Right atrium auricular region (tissue), 2 donors: ENCODE measurements at regions not wholly inside any gene's neighbourhood (a gene's known extent, or its start where the extent isn't known, plus 50 kb on each side); places are given as distances from the start of the nearest gene placed in this dataset.

Experiments
- DNase-seq: peaks from one replicate; pipeline ENCODE4 v3.0.0-alpha.2; 2019; ENCODE audit warnings: low spot score
- H3K27ac ChIP-seq, 2 donors: fragments of 200-600 bp; sonication (generic); 1 replicate in 1 of 2; 2 replicates in 1 of 2; pipeline ENCODE4 v1.5.1; 2016 to 2019
- H3K27me3 ChIP-seq, 2 donors: fragments of 200-600 bp; sonication (generic); one replicate each; pipeline versions ENCODE4 v1.5.1 to v1.6.0; 2017 to 2019
- H3K36me3 ChIP-seq: fragments of 200-600 bp; sonication (generic); one replicate; pipeline ENCODE4 v1.5.1; 2016
- H3K4me1 ChIP-seq, 2 donors: fragments of 200-600 bp; sonication (generic); one replicate each; pipeline versions ENCODE4 v1.5.1 to v1.6.0; 2017 to 2019
- H3K4me3 ChIP-seq, 2 donors: fragments of 200-600 bp; sonication (generic); 1 replicate in 1 of 2; 2 replicates in 1 of 2; pipeline ENCODE4 v1.5.1; 2017 to 2019; ENCODE audit warnings: mild to moderate bottlenecking in 1 of 2, moderate library complexity in 1 of 2
- H3K9me3 ChIP-seq, 2 donors: fragments of 200-600 bp; sonication (generic); one replicate each; pipeline ENCODE4 v1.5.1; 2019
- CTCF ChIP-seq, 2 donors: fragments of 200-600 bp; sonication (generic); IDR thresholded peaks; one replicate each; pipeline ENCODE4 v1.5.1; 2019; ENCODE audit warnings: antibody characterized with exemption in 2 of 2

GRCh38 chr4:31580843-31581242, 860.7 kb downstream of the PCDH7 start:
- no peak overlapping the region for H3K27ac ChIP-seq
- H3K36me3 ChIP-seq = no peaks in the 10 kb centered on the region
- no peak for DNase-seq
- H3K27me3 ChIP-seq = no peaks in the 10 kb centered on the region
- H3K4me3 ChIP-seq = no peak overlapping the region
- no peaks in the 10 kb centered on the region for H3K4me1 ChIP-seq
- no peak for TF ChIP-seq CTCF (IDR thresholded peaks at IDR 0.05)
- H3K9me3 ChIP-seq = no peaks in the 10 kb centered on the region

- Histone ChIP-seq H3K4me1 (no peaks in the 10 kb centered on the region), H3K27me3 (no peaks in the 10 kb centered on the region), H3K27ac (no peak overlapping the region), H3K36me3 (no peaks in the 10 kb centered on the region), H3K9me3 (no peaks in the 10 kb centered on the region), H3K4me3 (no peak overlapping the region)
- no peak for TF ChIP-seq CTCF (IDR thresholded peaks at IDR 0.05)
- no peak for DNase-seq
These were observed 865.3 kb downstream of the PCDH7 start for GRCh38 chr4:31585503-31585902.

- Histone ChIP-seq H3K36me3 (no peaks in the 10 kb centered on the region), H3K27me3 (no peaks in the 10 kb centered on the region), H3K4me1 (no peaks in the 10 kb centered on the region), H3K9me3 (no peaks in the 10 kb centered on the region), H3K27ac (no peak overlapping the region), H3K4me3 (no peak overlapping the region)
- TF ChIP-seq CTCF (IDR thresholded peaks at IDR 0.05) = no peak
- DNase-seq = no peak
These were observed 872.1 kb downstream of the PCDH7 start for GRCh38 chr4:31592293-31592692.

- DNase-seq = no peak
- H3K27ac ChIP-seq = no peak overlapping the region
- no peak overlapping the region for H3K4me3 ChIP-seq
- H3K4me1 ChIP-seq = no peaks in the 10 kb centered on the region
- H3K9me3 ChIP-seq = no peaks in the 10 kb centered on the region
- TF ChIP-seq CTCF (IDR thresholded peaks at IDR 0.05) = no peak
- H3K27me3 ChIP-seq = no peaks in the 10 kb centered on the region
- H3K36me3 ChIP-seq = no peaks in the 10 kb centered on the region
These were observed 875.3 kb downstream of the PCDH7 start for GRCh38 chr4:31595496-31595895.

GRCh38 chr4:31598639-31599038, 878.5 kb downstream of the PCDH7 start:
- H3K36me3 ChIP-seq = no peaks in the 10 kb centered on the region
- H3K27ac ChIP-seq = no peak overlapping the region
- no peaks in the 10 kb centered on the region for H3K4me1 ChIP-seq
- no peaks in the 10 kb centered on the region for H3K27me3 ChIP-seq
- no peak overlapping the region for H3K4me3 ChIP-seq
- H3K9me3 ChIP-seq = no peaks in the 10 kb centered on the region
- DNase-seq = no peak
- no peak for TF ChIP-seq CTCF (IDR thresholded peaks at IDR 0.05)

GRCh38 chr4:31601793-31602192, 881.6 kb downstream of the PCDH7 start:
- DNase-seq = no peak
- Histone ChIP-seq H3K9me3 (no peaks in the 10 kb centered on the region), H3K4me3 (no peak overlapping the region), H3K27ac (no peak overlapping the region), H3K4me1 (no peaks in the 10 kb centered on the region), H3K27me3 (no peaks in the 10 kb centered on the region), H3K36me3 (no peaks in the 10 kb centered on the region)
- TF ChIP-seq CTCF (IDR thresholded peaks at IDR 0.05) = no peak
